Activated B cell treated with CpG ODN at 0.5 μM for 24 hours (primary cell): ENCODE measurements at regions not wholly inside any gene's neighbourhood (a gene's known extent, or its start where the extent isn't known, plus 50 kb on each side); places are given as distances from the start of the nearest gene placed in this dataset.

ENCODE experiments used
- ATAC-seq: fragments of 200-7000 bp; cut with Tn5 transposase; one replicate; pipeline ENCODE4 v1.10.0; 2021; ENCODE audit warnings: low read depth, mild to moderate bottlenecking, moderate library complexity
- CTCF ChIA-PET: fragments of 350-600 bp; sonication (Branson Sonifier 250); formaldehyde crosslinking; loops from one replicate; lab custom pipeline; 2021; ENCODE audit warnings: antibody characterized with exemption; lab: Charles Lee
- POLR2A ChIA-PET: fragments of 350-600 bp; sonication (Branson Sonifier 250); formaldehyde crosslinking; loops from one replicate; lab custom pipeline; 2021; ENCODE audit warnings: antibody characterized with exemption; lab: Charles Lee
- DNase-seq: peaks from one replicate; pipeline ENCODE4 v3.0.0; 2022
- H3K27ac Mint-ChIP-seq: one replicate; pipeline ENCODE4 v1.8.0; 2020; ENCODE audit warnings: mixed read lengths
- H3K27me3 Mint-ChIP-seq: one replicate; pipeline ENCODE4 v1.8.0; 2021; ENCODE audit warnings: mixed read lengths
- H3K36me3 Mint-ChIP-seq: one replicate; pipeline ENCODE4 v1.8.0; 2021; ENCODE audit warnings: low read depth, mixed read lengths
- H3K4me1 Mint-ChIP-seq: one replicate; pipeline ENCODE4 v1.8.0; 2021; ENCODE audit warnings: mixed read lengths
- H3K4me3 Mint-ChIP-seq: one replicate; pipeline ENCODE4 v1.8.0; 2020; ENCODE audit warnings: mild to moderate bottlenecking, mixed read lengths
- H3K9me3 Mint-ChIP-seq: one replicate; pipeline ENCODE4 v1.8.0; 2020; ENCODE audit warnings: mixed read lengths
- CTCF ChIP-seq: fragments of 200-600 bp; IDR thresholded peaks from one replicate; pipeline ENCODE4 v1.8.0; 2022; ENCODE audit warnings: antibody characterized with exemption, mild to moderate bottlenecking
- intact Hi-C: fragments of 100-400 bp; cut with micrococcal nuclease; formaldehyde crosslinking; loops from one replicate; pipeline ENCODE4 v1.15.1; 2024

- Mint-ChIP-seq H3K4me1 (no peaks in the 10 kb centered on the region), H3K4me3 (no peak overlapping the region), H3K27ac (no peak overlapping the region), H3K9me3 (no peaks in the 10 kb centered on the region), H3K27me3 (peaks cover 3% of the 10 kb centered on the region), H3K36me3 (no peaks in the 10 kb centered on the region)
- no peak for TF ChIP-seq CTCF
- intact Hi-C loops: loop anchor here (2.0 to 5.0 kb wide), 2 partner anchors 642 to 1332 kb away; no protein-coding TSS in a partner anchor
- CTCF ChIA-PET: interaction anchor here (1.1 to 1.4 kb wide), 2 partner anchors 645 to 655 kb away, joined by 3 to 4 read pairs; no protein-coding TSS in a partner anchor
- POLR2A ChIA-PET: no interaction called here
- DNase-seq (no peak), ATAC-seq (no peak)
Measured at GRCh38 chr1:174074757-174075156, 52.6 kb upstream of the RC3H1 start.

GRCh38 chr1:174072581-174072980, 50.4 kb upstream of the RC3H1 start:
- no peak for TF ChIP-seq CTCF
- Mint-ChIP-seq H3K4me3 (no peak overlapping the region), H3K27ac (no peak overlapping the region), H3K9me3 (no peaks in the 10 kb centered on the region), H3K27me3 (peaks cover 3% of the 10 kb centered on the region), H3K4me1 (no peaks in the 10 kb centered on the region), H3K36me3 (no peaks in the 10 kb centered on the region)
- DNase-seq: no peak
- ChIA-PET POLR2A (no interaction called here), CTCF (no interaction called here)
- no peak for ATAC-seq
- intact Hi-C loops: loop anchor here (5.0 kb wide), 1 partner anchor 640 kb away; no protein-coding TSS in a partner anchor
